Lower leg skin (tissue), 4 donors: ENCODE measurements at regions not wholly inside any gene's neighbourhood (a gene's known extent, or its start where the extent isn't known, plus 50 kb on each side); places are given as distances from the start of the nearest gene placed in this dataset.

Experiments
- DNase-seq, 2 donors: peaks; one replicate each; pipeline ENCODE4 v3.0.0-alpha.2; 2019; ENCODE audit warnings: low spot score in 2 of 2
- H3K4me3 ChIP-seq: fragments of 200-600 bp; sonication (generic); 2 replicates; pipeline ENCODE4 v1.5.1; 2017; ENCODE audit warnings: mild to moderate bottlenecking, low read depth; ENCODE audit not compliant: poor library complexity, severe bottlenecking
- CTCF ChIP-seq, 3 donors: fragments of 450-650 bp; IDR thresholded peaks; one replicate each; pipeline ENCODE4 v1.5.1; 2016; ENCODE audit warnings: antibody characterized with exemption in 3 of 3, mild to moderate bottlenecking in 3 of 3, moderate library complexity in 2 of 3
- POLR2A ChIP-seq, 2 donors: fragments of 450-650 bp; IDR thresholded peaks; one replicate each; pipeline ENCODE4 v1.6.1; 2016 to 2017; ENCODE audit warnings: antibody characterized with exemption in 2 of 2, mild to moderate bottlenecking in 1 of 2, moderate library complexity in 1 of 2
- WGBS, 2 donors: methylation state at CpG; one replicate each; pipeline ENCODE4 v1.1.5; 2018; 5-methylcytosine and 5-hydroxymethylcytosine counted together
- intact Hi-C: fragments of 100-400 bp; cut with DNase I; formaldehyde crosslinking; loops from one replicate; pipeline ENCODE4 v1.15.0; 2023; ENCODE audit warnings: low total_unique reads

- H3K4me3 ChIP-seq: no peak overlapping the region
- TF ChIP-seq CTCF (IDR thresholded peaks at IDR 0.05) (no peak), POLR2A (IDR thresholded peaks at IDR 0.05) (no peak)
- intact Hi-C loops: no loop called here
- no peak for DNase-seq
- 29 to 37% methylated on average over 1 of the region's 1 CpG for WGBS, 2 donors
Observed at GRCh38 chr11:21888814-21889213, 304.1 kb upstream of the ANO5 start.

DNA sequence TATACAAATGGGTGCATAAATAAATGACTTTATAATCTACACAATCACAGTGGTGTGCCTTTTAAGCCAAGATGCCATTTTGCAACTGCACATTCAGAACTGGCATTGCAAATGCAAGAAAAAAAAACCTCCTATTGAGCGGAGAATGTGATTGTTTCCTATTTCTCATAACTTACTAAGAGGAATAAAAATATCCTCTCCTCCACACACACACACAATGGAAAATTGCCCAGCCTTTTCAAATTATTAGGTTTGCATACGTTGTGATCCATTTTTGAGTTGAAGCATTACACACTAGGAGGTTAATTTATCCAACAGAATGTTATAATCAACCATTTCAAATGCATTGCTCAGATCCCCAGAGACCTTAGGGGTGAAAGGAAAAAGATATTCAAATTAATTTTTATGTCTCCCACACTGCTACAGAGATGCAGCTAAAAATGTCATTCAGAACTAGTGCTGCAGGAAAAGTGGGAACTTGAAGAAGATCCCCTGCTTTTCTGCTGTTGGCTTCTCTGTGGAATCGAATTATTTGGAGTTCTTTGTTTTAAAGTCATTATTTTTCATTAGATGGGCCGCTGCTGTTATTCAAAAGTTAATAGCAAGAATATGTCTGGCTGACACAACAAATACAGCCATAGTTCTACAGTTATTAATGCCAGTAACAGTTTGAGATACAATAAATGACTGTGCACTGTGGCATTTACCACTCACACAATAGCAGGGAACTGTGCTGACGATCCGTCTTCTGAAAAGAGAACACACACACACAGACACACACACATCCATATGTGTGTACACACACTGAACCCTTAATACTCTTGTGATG is 299.9 kb upstream of the ANO5 start:
- H3K4me3 ChIP-seq: no peak overlapping the region
- no peak for TF ChIP-seq POLR2A (IDR thresholded peaks at IDR 0.05)
- TF ChIP-seq CTCF (IDR thresholded peaks at IDR 0.05): no peak
- intact Hi-C loops: no loop called here
- WGBS, 2 donors: 49 to 54% methylated on average over 6 of the region's 6 CpGs
- no peak for DNase-seq

GRCh38 chr11:21893565-21893867 is 299.4 kb upstream of the ANO5 start:
- intact Hi-C loops: no loop called here
- no peak for TF ChIP-seq CTCF (IDR thresholded peaks at IDR 0.05)
- no peak for TF ChIP-seq POLR2A (IDR thresholded peaks at IDR 0.05)
- no peak for DNase-seq

GRCh38 chr11:21894492-21894891 is 298.4 kb upstream of the ANO5 start:
- intact Hi-C loops: no loop called here
- TF ChIP-seq POLR2A (IDR thresholded peaks at IDR 0.05) (no peak), CTCF (IDR thresholded peaks at IDR 0.05) (no peak)
- DNase-seq: no peak
- no peak overlapping the region for H3K4me3 ChIP-seq
- WGBS, 2 donors: 89 to 90% methylated on average over 4 of the region's 4 CpGs

More at GRCh38 chr11:21893565-21893867, 299.4 kb upstream of the ANO5 start:
- no peak overlapping the region for H3K4me3 ChIP-seq

- DNase-seq: no peak
- intact Hi-C loops: no loop called here
- no peak for TF ChIP-seq CTCF (IDR thresholded peaks at IDR 0.05)
- TF ChIP-seq POLR2A (IDR thresholded peaks at IDR 0.05): no peak
- H3K4me3 ChIP-seq: no peak overlapping the region
Observed at GRCh38 chr11:21895686-21896085, 297.2 kb upstream of the ANO5 start.

- DNase-seq: no peak
- TF ChIP-seq POLR2A (IDR thresholded peaks at IDR 0.05) (no peak), CTCF (IDR thresholded peaks at IDR 0.05) (no peak)
- intact Hi-C loops: no loop called here
- 55 to 58% methylated on average over 2 of the region's 2 CpGs for WGBS, 2 donors
- no peak overlapping the region for H3K4me3 ChIP-seq
Observed at GRCh38 chr11:21896216-21896615, 296.7 kb upstream of the ANO5 start.
